DND-41 (cell line): ENCODE measurements at regions not wholly inside any gene's neighbourhood (a gene's known extent, or its start where the extent isn't known, plus 50 kb on each side); places are given as distances from the start of the nearest gene placed in this dataset.

Experiments
- ATAC-seq: fragments of 200-7000 bp; cut with Tn5 transposase; 3 replicates; pipeline ENCODE4 v1.9.1; 2021; ENCODE audit warnings: low read depth; ENCODE audit not compliant: insufficient read depth
- DNase-seq: peaks from one replicate; pipeline ENCODE4 v3.0.0-alpha.2; 2020
- H2AFZ ChIP-seq: 2 replicates; pipeline ENCODE4 v1.6.0; 2012; ENCODE audit warnings: low read depth, low read length
- H3K27ac ChIP-seq: 2 replicates; pipeline ENCODE4 v1.5.1; 2012; ENCODE audit warnings: low read length, inconsistent platforms
- H3K27me3 ChIP-seq: fragments of 200-600 bp; sonication (generic); 2 replicates; pipeline ENCODE4 v1.6.0; 2012; ENCODE audit warnings: low read length, mild to moderate bottlenecking, inconsistent platforms; ENCODE audit not compliant: insufficient read depth, poor library complexity
- H3K36me3 ChIP-seq: 2 replicates; pipeline ENCODE4 v1.5.1; 2012; ENCODE audit warnings: low read length, inconsistent platforms; ENCODE audit not compliant: insufficient read depth
- H3K4me1 ChIP-seq: 2 replicates; pipeline ENCODE4 v1.5.1; 2012; ENCODE audit warnings: mild to moderate bottlenecking, low read length; ENCODE audit not compliant: insufficient read depth
- H3K4me2 ChIP-seq: 2 replicates; pipeline ENCODE4 v1.6.0; 2012; ENCODE audit warnings: mild to moderate bottlenecking, moderate library complexity, low read length, inconsistent platforms; ENCODE audit not compliant: insufficient read depth
- H3K4me3 ChIP-seq, 2 experiments: fragments of 200-600 bp in 1 of 2; shearing (Covaris generic) in 1 of 2; 2 replicates each; pipeline ENCODE4 v1.5.1; 2012 to 2016; ENCODE audit warnings: inconsistent platforms in 2 of 2, low read length in 2 of 2, mild to moderate bottlenecking in 2 of 2, low read depth in 1 of 2, moderate library complexity in 1 of 2
- H3K79me2 ChIP-seq: 2 replicates; pipeline ENCODE4 v1.6.0; 2012; ENCODE audit warnings: low read length, inconsistent platforms; ENCODE audit not compliant: insufficient read depth
- H3K9ac ChIP-seq: 2 replicates; pipeline ENCODE4 v1.6.0; 2012; ENCODE audit warnings: low read depth, mild to moderate bottlenecking, inconsistent platforms, low read length, moderate library complexity
- H3K9me3 ChIP-seq: 2 replicates; pipeline ENCODE4 v1.5.1; 2012; ENCODE audit warnings: low read length, moderate library complexity, mild to moderate bottlenecking, inconsistent platforms; ENCODE audit not compliant: insufficient read depth, severe bottlenecking
- H4K20me1 ChIP-seq: 2 replicates; pipeline ENCODE4 v1.6.0; 2012; ENCODE audit warnings: low read length; ENCODE audit not compliant: insufficient read depth
- EZH2 ChIP-seq: IDR thresholded peaks from 3 replicates; pipeline ENCODE4 v1.6.1; 2012; ENCODE audit warnings: borderline replicate concordance, low read depth, mild to moderate bottlenecking, moderate library complexity, low read length, inconsistent platforms; ENCODE audit not compliant: severe bottlenecking
- TF ChIP-seq, protein P1 (sequence below): IDR thresholded peaks from 2 replicates; pipeline ENCODE4 v1.5.1; 2012; ENCODE audit warnings: borderline replicate concordance, low read length, moderate library complexity, mild to moderate bottlenecking; ENCODE audit not compliant: poor library complexity, severe bottlenecking; ENCODE audit errors: extremely low read depth

DNA sequence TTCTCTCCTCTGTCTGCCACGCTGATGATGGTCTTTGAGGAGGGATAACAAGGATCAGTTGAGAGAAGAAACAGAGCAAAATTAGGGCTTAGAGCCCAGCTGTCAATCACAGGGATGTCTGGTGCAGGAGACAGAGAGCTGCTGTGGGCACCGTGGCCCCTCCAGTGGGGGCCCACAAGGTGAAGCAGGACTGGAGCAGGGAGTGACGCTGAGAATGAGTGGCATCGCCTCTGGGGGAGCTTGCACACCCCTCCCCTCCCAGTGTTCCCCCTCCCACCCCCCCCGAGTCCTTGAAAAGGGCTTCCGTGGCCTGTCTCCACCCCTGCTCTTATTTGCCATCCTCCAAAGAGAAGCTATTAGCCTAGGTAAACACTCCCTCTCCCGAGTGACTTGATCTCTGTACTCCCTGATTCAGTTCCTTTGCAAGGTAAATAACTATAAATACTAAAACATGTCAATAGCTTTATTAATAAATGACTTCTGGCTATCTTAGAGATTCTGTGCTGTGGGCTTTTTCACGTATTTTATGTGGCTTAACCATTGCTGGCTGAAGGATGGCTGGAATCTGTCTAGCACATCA is 440.0 kb downstream of the ZNF536 start:
- Histone ChIP-seq H3K27me3 (peaks cover 3% of the 10 kb centered on the region), H3K27ac (no peak overlapping the region), H3K4me1 (no peaks in the 10 kb centered on the region), H4K20me1 (no peaks in the 10 kb centered on the region), H3K4me3 (no peak overlapping the region), H3K9me3 (no peaks in the 10 kb centered on the region), H3K36me3 (no peaks in the 10 kb centered on the region), H3K9ac (no peak overlapping the region), H2AFZ (no peak overlapping the region), H3K79me2 (no peaks in the 10 kb centered on the region), H3K4me2 (no peak overlapping the region)
- TF ChIP-seq EZH2: no peak
- TF ChIP-seq, protein P1, sequence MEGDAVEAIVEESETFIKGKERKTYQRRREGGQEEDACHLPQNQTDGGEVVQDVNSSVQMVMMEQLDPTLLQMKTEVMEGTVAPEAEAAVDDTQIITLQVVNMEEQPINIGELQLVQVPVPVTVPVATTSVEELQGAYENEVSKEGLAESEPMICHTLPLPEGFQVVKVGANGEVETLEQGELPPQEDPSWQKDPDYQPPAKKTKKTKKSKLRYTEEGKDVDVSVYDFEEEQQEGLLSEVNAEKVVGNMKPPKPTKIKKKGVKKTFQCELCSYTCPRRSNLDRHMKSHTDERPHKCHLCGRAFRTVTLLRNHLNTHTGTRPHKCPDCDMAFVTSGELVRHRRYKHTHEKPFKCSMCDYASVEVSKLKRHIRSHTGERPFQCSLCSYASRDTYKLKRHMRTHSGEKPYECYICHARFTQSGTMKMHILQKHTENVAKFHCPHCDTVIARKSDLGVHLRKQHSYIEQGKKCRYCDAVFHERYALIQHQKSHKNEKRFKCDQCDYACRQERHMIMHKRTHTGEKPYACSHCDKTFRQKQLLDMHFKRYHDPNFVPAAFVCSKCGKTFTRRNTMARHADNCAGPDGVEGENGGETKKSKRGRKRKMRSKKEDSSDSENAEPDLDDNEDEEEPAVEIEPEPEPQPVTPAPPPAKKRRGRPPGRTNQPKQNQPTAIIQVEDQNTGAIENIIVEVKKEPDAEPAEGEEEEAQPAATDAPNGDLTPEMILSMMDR: no peak
- ATAC-seq: no peak
- DNase-seq: no peak

- no peak for DNase-seq
- Histone ChIP-seq H3K9me3 (no peaks in the 10 kb centered on the region), H3K27ac (no peak overlapping the region), H4K20me1 (no peaks in the 10 kb centered on the region), H3K4me3 (no peak overlapping the region), H2AFZ (no peak overlapping the region), H3K79me2 (no peaks in the 10 kb centered on the region), H3K9ac (no peak overlapping the region), H3K4me2 (no peak overlapping the region), H3K4me1 (no peaks in the 10 kb centered on the region), H3K36me3 (no peaks in the 10 kb centered on the region), H3K27me3 (peaks cover 2% of the 10 kb centered on the region)
- ATAC-seq: no peak
- TF ChIP-seq, protein P1: no peak
- TF ChIP-seq EZH2: no peak
Measured at GRCh38 chr19:30811397-30812098, 439.4 kb downstream of the ZNF536 start.

DNA sequence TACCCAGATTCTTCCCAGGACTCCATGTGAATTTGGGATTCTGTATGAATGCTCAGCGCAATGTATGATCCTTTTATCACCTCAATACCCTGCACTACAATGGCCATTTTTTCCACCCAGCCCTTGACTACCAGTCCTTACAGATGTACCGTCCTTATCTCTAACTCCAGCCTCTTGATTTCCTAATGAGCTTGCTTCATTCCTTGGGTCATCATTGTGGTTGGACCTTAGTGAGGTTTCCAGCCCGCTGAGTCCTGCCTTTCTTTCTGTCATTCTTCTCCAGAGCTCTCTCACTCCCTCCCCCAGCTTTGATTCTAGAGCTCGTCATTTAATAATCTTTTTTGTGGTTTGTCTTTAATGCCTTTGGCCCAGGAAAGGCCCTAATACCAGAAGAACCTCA is 438.5 kb downstream of the ZNF536 start:
- no peaks in the 10 kb centered on the region for H3K79me2 ChIP-seq
- no peaks in the 10 kb centered on the region for H3K9me3 ChIP-seq
- H3K4me3 ChIP-seq: no peak overlapping the region
- H3K27ac ChIP-seq: no peak overlapping the region
- no peak overlapping the region for H2AFZ ChIP-seq
- H3K4me1 ChIP-seq: no peaks in the 10 kb centered on the region
- no peaks in the 10 kb centered on the region for H4K20me1 ChIP-seq
- peaks cover 2% of the 10 kb centered on the region for H3K27me3 ChIP-seq
- H3K36me3 ChIP-seq: no peaks in the 10 kb centered on the region
- DNase-seq (no peak), ATAC-seq (no peak)
- TF ChIP-seq, protein P1: no peak
- TF ChIP-seq EZH2: no peak
- H3K4me2 ChIP-seq: no peak overlapping the region
- H3K9ac ChIP-seq: no peak overlapping the region
